A549 (cell line): ENCODE measurements at regions not wholly inside any gene's neighbourhood (a gene's known extent, or its start where the extent isn't known, plus 50 kb on each side); places are given as distances from the start of the nearest gene placed in this dataset.

Source experiments
- ATAC-seq, 2 experiments: fragments of 200-7000 bp in 1 of 2; fragments of >200 bp in 1 of 2; cut with Nextera tagmentation in 1 of 2; cut with Tn5 transposase in 1 of 2; 3 replicates each; pipeline versions ENCODE4 v1.8.0 to v1.9.1; 2018 to 2020; ENCODE audit warnings: mild to moderate bottlenecking in 1 of 2, moderate library complexity in 1 of 2
- CTCF ChIA-PET: fragments of 300-600 bp; sonication (Branson Sonifier 250); formaldehyde crosslinking; extraction: SDS; loops from one replicate; lab custom pipeline; 2021; ENCODE audit warnings: antibody characterized with exemption, inconsistent platforms; lab: Yijun Ruan, JAX
- POLR2A ChIA-PET: fragments of 350-600 bp; formaldehyde crosslinking; extraction: SDS; loops from one replicate; lab custom pipeline; 2021; ENCODE audit warnings: antibody characterized with exemption, inconsistent platforms; lab: Yijun Ruan, JAX
- DNase-seq, 2 experiments: peaks; one replicate each; pipeline versions ENCODE4 v3.0.0 to v3.0.0-alpha.2; 2011 to 2016; ENCODE audit warnings: low read depth in 1 of 2, low spot score in 1 of 2
- FAIRE-seq: peaks from 2 replicates; lab custom pipeline; 2011; peaks lifted over from hg19 to GRCh38; lab: Jason Lieb, UNC
- H3K27ac ChIP-seq, 2 experiments: fragments of >200 bp; sonication (Bioruptor Twin); formaldehyde crosslinking; 3 replicates each; pipeline ENCODE4 v1.5.1; 2016 to 2017
- H3K4me1 ChIP-seq: fragments of >200 bp; sonication (Bioruptor Twin); formaldehyde crosslinking; 3 replicates; pipeline ENCODE4 v1.6.1; 2016
- H3K4me2 ChIP-seq: fragments of >200 bp; sonication (Bioruptor Twin); formaldehyde crosslinking; 3 replicates; pipeline ENCODE4 v1.6.1; 2016
- H3K4me3 ChIP-seq: fragments of >200 bp; sonication (Bioruptor Twin); formaldehyde crosslinking; 3 replicates; pipeline ENCODE4 v1.5.1; 2016
- H3K9me3 ChIP-seq: fragments of >200 bp; sonication (Bioruptor Twin); formaldehyde crosslinking; 3 replicates; pipeline ENCODE4 v1.6.1; 2016
- CBX2 ChIP-seq: fragments of 200-600 bp; sonication (generic); IDR thresholded peaks from 2 replicates; pipeline ENCODE4 v1.6.1; 2016; ENCODE audit warnings: low read depth, mild to moderate bottlenecking, borderline replicate concordance
- CBX8 ChIP-seq: fragments of 200-600 bp; sonication (generic); IDR thresholded peaks from 2 replicates; pipeline ENCODE4 v1.6.1; 2016
- CEBPB ChIP-seq, 2 experiments: fragments of >200 bp in 1 of 2; sonication (Bioruptor Twin) in 1 of 2; formaldehyde crosslinking in 1 of 2; IDR thresholded peaks; 2 replicates each; pipeline ENCODE4 v1.6.1; 2012 to 2016
- EHF ChIP-seq: fragments of 250-450 bp; sonication (Bioruptor Pico); IDR thresholded peaks from 2 replicates; pipeline ENCODE4 v1.5.0; 2020; ENCODE audit warnings: mild to moderate bottlenecking
- EP300 ChIP-seq, 2 experiments: fragments of >200 bp; sonication (Bioruptor Twin); formaldehyde crosslinking; IDR thresholded peaks; 2 replicates in 1 of 2; 3 replicates in 1 of 2; pipeline ENCODE4 v1.6.1; 2016 to 2017
- ESRRA ChIP-seq: fragments of 150-350 bp; IDR thresholded peaks from 2 replicates; pipeline ENCODE4 v1.6.1; 2014; ENCODE audit warnings: mild to moderate bottlenecking, low read length, borderline replicate concordance
- FOSB ChIP-seq: fragments of 250-450 bp; sonication (Bioruptor Pico); IDR thresholded peaks from 2 replicates; pipeline ENCODE4 v1.5.0; 2020; ENCODE audit warnings: mild to moderate bottlenecking, moderate library complexity
- GATA3 ChIP-seq: IDR thresholded peaks from 2 replicates; pipeline ENCODE4 v1.6.1; 2012; ENCODE audit warnings: borderline replicate concordance
- HDAC2 ChIP-seq: fragments of 200-600 bp; sonication (generic); IDR thresholded peaks from 2 replicates; pipeline ENCODE4 v1.6.1; 2016
- JUN ChIP-seq, 2 experiments: fragments of >200 bp; sonication (Bioruptor Twin); formaldehyde crosslinking; IDR thresholded peaks; 2 replicates in 1 of 2; 3 replicates in 1 of 2; pipeline ENCODE4 v1.6.1; 2016 to 2017
- KDM5A ChIP-seq: fragments of 200-600 bp; sonication (generic); IDR thresholded peaks from 2 replicates; pipeline ENCODE4 v1.6.1; 2016; ENCODE audit warnings: antibody characterized with exemption, mild to moderate bottlenecking
- MYC ChIP-seq: IDR thresholded peaks from 2 replicates; pipeline ENCODE4 v1.6.1; 2012; ENCODE audit warnings: mild to moderate bottlenecking, inconsistent platforms, low read length, improper control_type of control experiment, borderline replicate concordance
- NPAS2 ChIP-seq: fragments of 250-450 bp; sonication (Bioruptor Pico); IDR thresholded peaks from 2 replicates; pipeline ENCODE4 v1.8.0; 2022; ENCODE audit warnings: mild to moderate bottlenecking, moderate library complexity, borderline replicate concordance
- NR3C1 ChIP-seq: fragments of >200 bp; sonication (Bioruptor Twin); formaldehyde crosslinking; IDR thresholded peaks from 3 replicates; pipeline ENCODE4 v1.6.1; 2017
- PHF8 ChIP-seq: fragments of 200-600 bp; sonication (generic); IDR thresholded peaks from 2 replicates; pipeline ENCODE4 v1.6.1; 2016; ENCODE audit warnings: low read depth, mild to moderate bottlenecking, antibody characterized with exemption, moderate library complexity, borderline replicate concordance
- POLR2AphosphoS2 ChIP-seq: conservative IDR thresholded peaks from 2 replicates; pipeline ENCODE4 v1.6.1; 2012; ENCODE audit warnings: low read length, improper control_type of control experiment, inconsistent platforms
- RAD21 ChIP-seq, 2 experiments: fragments of >200 bp in 1 of 2; sonication (Bioruptor Twin) in 1 of 2; formaldehyde crosslinking in 1 of 2; IDR thresholded peaks in 1 of 2; conservative IDR thresholded peaks in 1 of 2; 2 replicates in 1 of 2; 3 replicates in 1 of 2; pipeline ENCODE4 v1.6.1; 2012 to 2018; ENCODE audit warnings: inconsistent platforms in 1 of 2
- RARB ChIP-seq: fragments of 250-450 bp; sonication (Bioruptor Pico); IDR thresholded peaks from 2 replicates; pipeline ENCODE4 v1.8.0; 2021; ENCODE audit warnings: mild to moderate bottlenecking, moderate library complexity
- RFX5 ChIP-seq: fragments of 450-650 bp; IDR thresholded peaks from 2 replicates; pipeline ENCODE4 v1.7.1; 2014; ENCODE audit warnings: antibody characterized with exemption, mild to moderate bottlenecking, moderate library complexity
- SREBF2 ChIP-seq: fragments of 450-650 bp; IDR thresholded peaks from 2 replicates; pipeline ENCODE4 v1.6.1; 2014; ENCODE audit warnings: mild to moderate bottlenecking, moderate library complexity
- ZSCAN20 ChIP-seq: fragments of 250-450 bp; sonication (Bioruptor Pico); IDR thresholded peaks from 2 replicates; pipeline ENCODE4 v1.8.0; 2022; ENCODE audit warnings: mild to moderate bottlenecking, moderate library complexity
- WGBS: methylation state at CpG from one replicate; pipeline ENCODE4 v1.1.6; 2017; ENCODE audit errors: missing lambda C conversion rate; 5-methylcytosine and 5-hydroxymethylcytosine counted together
- TF ChIP-seq, protein P1 (sequence below): fragments of 200-600 bp; sonication (generic); IDR thresholded peaks from 2 replicates; pipeline ENCODE4 v1.6.1; 2016; ENCODE audit warnings: antibody characterized with exemption, mild to moderate bottlenecking, moderate library complexity
- TF ChIP-seq, protein P2 (sequence below): fragments of 250-450 bp; sonication (Bioruptor Pico); IDR thresholded peaks from 2 replicates; pipeline ENCODE4 v1.5.0; 2020; ENCODE audit warnings: low read depth, mild to moderate bottlenecking, moderate library complexity

DNA sequence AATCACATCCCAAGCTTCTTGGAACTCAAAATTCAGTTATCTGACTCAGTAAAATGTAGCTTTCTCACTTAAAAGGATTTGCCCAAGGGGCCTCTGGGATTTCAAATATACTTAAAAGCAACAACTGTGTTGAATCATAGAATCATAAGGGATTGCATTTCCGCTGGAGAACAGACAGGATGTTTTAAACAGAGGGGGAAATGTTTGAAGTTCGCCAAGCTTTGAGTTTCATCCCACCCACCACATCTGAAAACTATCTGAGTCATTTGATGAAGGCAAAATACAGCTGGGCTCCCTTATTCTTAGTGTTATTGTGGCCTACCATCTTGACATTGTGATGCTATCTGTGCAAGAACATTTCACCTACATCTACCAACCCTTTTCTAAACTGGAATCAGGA is 73.5 kb downstream of the PPP1R2C start:
- Histone ChIP-seq H3K9me3 (no peaks in the 10 kb centered on the region), H3K4me2 (no peak overlapping the region), H3K4me3 (no peak overlapping the region), H3K4me1 (no peaks in the 10 kb centered on the region), H3K27ac (no peak overlapping the region)
- POLR2A ChIA-PET, result no interaction called here
- DNase-seq (no peak), ATAC-seq (no peak), FAIRE-seq (no peak)
- WGBS, result 0% methylated on average over 2 of the region's 2 CpGs
- no peak for TF ChIP-seq EHF (CRISPR knock-in tag)
- no peak for TF ChIP-seq ESRRA
- CTCF ChIA-PET, result no interaction called here

DNA sequence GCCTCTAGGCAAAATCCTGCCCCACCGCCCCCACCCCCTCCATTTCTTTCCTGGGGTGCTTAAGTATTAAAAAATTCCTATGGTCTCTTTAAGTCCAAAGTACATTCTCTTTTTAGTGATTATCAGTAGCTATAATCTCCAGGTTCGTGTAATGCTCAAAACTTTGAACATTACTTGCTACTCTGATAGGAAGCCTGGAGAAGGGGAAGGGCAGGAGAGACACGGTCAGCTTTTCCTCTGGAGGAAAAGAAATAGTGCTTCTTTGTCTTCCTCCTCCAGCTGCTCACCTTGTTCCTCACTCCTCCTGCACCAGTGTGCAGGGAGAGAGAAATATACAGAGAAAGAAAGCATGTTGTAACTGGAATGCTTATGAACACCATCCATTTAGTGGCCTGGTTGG is 80.4 kb downstream of the PPP1R2C start:
- H3K4me2 ChIP-seq, result no peak overlapping the region
- no peak for FAIRE-seq
- H3K9me3 ChIP-seq, result no peaks in the 10 kb centered on the region
- no peak overlapping the region for H3K4me3 ChIP-seq
- ATAC-seq, result no peak
- H3K27ac ChIP-seq, result no peak overlapping the region
- 0% methylated on average over 3 of the region's 3 CpGs for WGBS
- ChIA-PET CTCF (no interaction called here), POLR2A (no interaction called here)
- H3K4me1 ChIP-seq, result no peaks in the 10 kb centered on the region
- TF ChIP-seq FOSB (CRISPR knock-in tag), result no peak
- TF ChIP-seq RARB (CRISPR knock-in tag), result no peak
- TF ChIP-seq CBX2, result no peak
- DNase-seq, result no peak

DNA sequence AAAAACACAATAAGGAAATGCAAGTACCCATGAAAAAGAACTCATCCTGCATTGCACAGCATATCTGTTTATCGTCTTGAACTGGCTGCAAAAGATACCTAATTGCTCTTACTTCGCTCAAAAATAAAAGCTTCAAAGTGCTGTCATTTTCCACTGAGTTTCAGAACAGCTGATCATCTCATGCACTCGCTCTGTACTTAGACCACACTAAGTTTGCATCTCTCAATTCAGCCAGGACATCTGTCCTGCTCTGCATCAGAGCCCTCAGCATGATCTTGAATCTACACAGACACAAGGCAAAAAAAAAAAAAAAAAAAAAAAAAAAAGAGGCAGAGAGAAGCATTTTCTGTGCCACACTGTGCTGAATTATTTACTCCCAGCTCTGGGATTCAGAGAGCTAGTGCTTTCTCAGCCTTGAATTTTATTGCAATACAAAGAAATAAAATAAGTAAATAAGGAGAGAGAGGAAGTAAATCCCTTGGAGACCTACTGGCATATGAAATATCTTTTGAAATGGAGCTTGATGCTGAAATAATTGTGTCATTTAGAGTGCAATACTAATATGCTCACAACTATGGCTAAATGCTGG is 81.3 kb downstream of the PPP1R2C start:
- DNase-seq, result no peak
- Histone ChIP-seq H3K4me3 (no peak overlapping the region), H3K4me2 (no peak overlapping the region), H3K27ac (no peak overlapping the region), H3K4me1 (no peaks in the 10 kb centered on the region), H3K9me3 (no peaks in the 10 kb centered on the region)
- no peak for ATAC-seq
- TF ChIP-seq POLR2AphosphoS2, result no peak
- no peak for TF ChIP-seq SREBF2
- TF ChIP-seq NPAS2 (CRISPR knock-in tag), result no peak
- TF ChIP-seq PHF8, result no peak
- no peak for TF ChIP-seq ZSCAN20 (CRISPR knock-in tag)
- TF ChIP-seq, protein P1, sequence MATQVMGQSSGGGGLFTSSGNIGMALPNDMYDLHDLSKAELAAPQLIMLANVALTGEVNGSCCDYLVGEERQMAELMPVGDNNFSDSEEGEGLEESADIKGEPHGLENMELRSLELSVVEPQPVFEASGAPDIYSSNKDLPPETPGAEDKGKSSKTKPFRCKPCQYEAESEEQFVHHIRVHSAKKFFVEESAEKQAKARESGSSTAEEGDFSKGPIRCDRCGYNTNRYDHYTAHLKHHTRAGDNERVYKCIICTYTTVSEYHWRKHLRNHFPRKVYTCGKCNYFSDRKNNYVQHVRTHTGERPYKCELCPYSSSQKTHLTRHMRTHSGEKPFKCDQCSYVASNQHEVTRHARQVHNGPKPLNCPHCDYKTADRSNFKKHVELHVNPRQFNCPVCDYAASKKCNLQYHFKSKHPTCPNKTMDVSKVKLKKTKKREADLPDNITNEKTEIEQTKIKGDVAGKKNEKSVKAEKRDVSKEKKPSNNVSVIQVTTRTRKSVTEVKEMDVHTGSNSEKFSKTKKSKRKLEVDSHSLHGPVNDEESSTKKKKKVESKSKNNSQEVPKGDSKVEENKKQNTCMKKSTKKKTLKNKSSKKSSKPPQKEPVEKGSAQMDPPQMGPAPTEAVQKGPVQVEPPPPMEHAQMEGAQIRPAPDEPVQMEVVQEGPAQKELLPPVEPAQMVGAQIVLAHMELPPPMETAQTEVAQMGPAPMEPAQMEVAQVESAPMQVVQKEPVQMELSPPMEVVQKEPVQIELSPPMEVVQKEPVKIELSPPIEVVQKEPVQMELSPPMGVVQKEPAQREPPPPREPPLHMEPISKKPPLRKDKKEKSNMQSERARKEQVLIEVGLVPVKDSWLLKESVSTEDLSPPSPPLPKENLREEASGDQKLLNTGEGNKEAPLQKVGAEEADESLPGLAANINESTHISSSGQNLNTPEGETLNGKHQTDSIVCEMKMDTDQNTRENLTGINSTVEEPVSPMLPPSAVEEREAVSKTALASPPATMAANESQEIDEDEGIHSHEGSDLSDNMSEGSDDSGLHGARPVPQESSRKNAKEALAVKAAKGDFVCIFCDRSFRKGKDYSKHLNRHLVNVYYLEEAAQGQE, result no peak
- TF ChIP-seq JUN (IDR thresholded peaks at IDR 0.05), result no peak
- no peak for TF ChIP-seq ESRRA
- TF ChIP-seq KDM5A, result no peak
- TF ChIP-seq EP300 (IDR thresholded peaks at IDR 0.05), result no peak
- no peak for TF ChIP-seq GATA3
- ChIA-PET POLR2A (no interaction called here), CTCF (interaction anchor here (0.9 kb wide), 1 partner anchor 19 kb away, joined by 3 read pairs; no protein-coding TSS in a partner anchor)
- FAIRE-seq, result no peak
- WGBS, result 4% methylated on average over 3 of the region's 3 CpGs

DNA sequence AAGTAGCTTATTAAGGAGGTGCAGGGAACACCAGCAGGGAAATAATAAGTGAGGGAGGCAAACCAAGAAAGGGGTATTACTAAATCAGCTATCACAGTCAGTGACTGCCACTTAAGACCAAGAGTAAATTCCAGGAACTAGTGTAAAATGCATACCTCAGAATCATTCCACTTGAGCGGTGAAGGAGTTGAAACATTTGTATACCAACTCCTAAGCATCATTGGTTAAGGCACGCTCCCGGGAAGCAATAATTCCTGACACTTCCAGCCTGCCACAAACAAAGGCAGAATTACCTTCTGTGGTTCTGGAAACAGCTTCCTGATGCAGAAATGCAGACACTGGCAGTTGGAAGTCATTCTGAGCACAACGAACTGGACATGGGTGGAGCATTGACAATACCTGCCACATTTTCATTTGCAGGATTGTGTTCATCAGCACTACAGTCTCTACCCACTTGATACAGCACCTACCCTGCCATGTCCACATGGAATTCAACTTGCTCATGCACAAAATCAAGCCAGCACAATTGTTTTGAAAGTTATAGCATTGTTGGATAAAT is 82.1 kb downstream of the PPP1R2C start:
- FAIRE-seq (no peak), DNase-seq (no peak), ATAC-seq (no peak)
- H3K27ac ChIP-seq, result no peak overlapping the region
- no peaks in the 10 kb centered on the region for H3K4me1 ChIP-seq
- ChIA-PET POLR2A (no interaction called here), CTCF (interaction anchor here (0.9 kb wide), 1 partner anchor 20 kb away, joined by 3 read pairs; no protein-coding TSS in a partner anchor)
- WGBS, result 19% methylated on average over 4 of the region's 4 CpGs
- H3K9me3 ChIP-seq, result no peaks in the 10 kb centered on the region
- H3K4me2 ChIP-seq, result no peak overlapping the region
- H3K4me3 ChIP-seq, result no peak overlapping the region
- no peak for TF ChIP-seq GATA3
- no peak for TF ChIP-seq EHF (CRISPR knock-in tag)
- no peak for TF ChIP-seq CBX2
- TF ChIP-seq CEBPB (IDR thresholded peaks at IDR 0.05), result no peak
- TF ChIP-seq CBX8, result no peak
- no peak for TF ChIP-seq NR3C1
- no peak for TF ChIP-seq HDAC2
- TF ChIP-seq, protein P2, sequence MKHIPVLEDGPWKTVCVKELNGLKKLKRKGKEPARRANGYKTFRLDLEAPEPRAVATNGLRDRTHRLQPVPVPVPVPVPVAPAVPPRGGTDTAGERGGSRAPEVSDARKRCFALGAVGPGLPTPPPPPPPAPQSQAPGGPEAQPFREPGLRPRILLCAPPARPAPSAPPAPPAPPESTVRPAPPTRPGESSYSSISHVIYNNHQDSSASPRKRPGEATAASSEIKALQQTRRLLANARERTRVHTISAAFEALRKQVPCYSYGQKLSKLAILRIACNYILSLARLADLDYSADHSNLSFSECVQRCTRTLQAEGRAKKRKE (CRISPR knock-in tag), result no peak
- no peak for TF ChIP-seq POLR2AphosphoS2
- TF ChIP-seq RAD21 (conservative IDR thresholded peaks at IDR 0.05 in 1 of 2, IDR thresholded peaks at IDR 0.05 in 1 of 2), result no peak
- TF ChIP-seq SREBF2, result no peak
- TF ChIP-seq MYC, result no peak
- TF ChIP-seq NPAS2 (CRISPR knock-in tag), result no peak
- no peak for TF ChIP-seq RFX5
